Suprapubic skin (tissue), 3 donors: ENCODE measurements at regions not wholly inside any gene's neighbourhood (a gene's known extent, or its start where the extent isn't known, plus 50 kb on each side); places are given as distances from the start of the nearest gene placed in this dataset.

Source experiments
- CTCF ChIP-seq, 2 donors: fragments of 200-600 bp in 1 of 2; fragments of 450-650 bp in 1 of 2; sonication (generic) in 1 of 2; IDR thresholded peaks; one replicate each; pipeline ENCODE4 v1.5.1; 2016 to 2019; ENCODE audit warnings: antibody characterized with exemption in 2 of 2, mild to moderate bottlenecking in 1 of 2, moderate library complexity in 1 of 2
- POLR2AphosphoS5 ChIP-seq, 3 donors: sonication (generic); formaldehyde crosslinking; IDR thresholded peaks; one replicate each; pipeline ENCODE4 v1.6.1; 2017; ENCODE audit warnings: antibody characterized with exemption in 3 of 3

GRCh38 chr11:92101920-92102319 is 122.7 kb upstream of the FAT3 start:
- no peak for TF ChIP-seq CTCF (IDR thresholded peaks at IDR 0.05)
- no peak for TF ChIP-seq POLR2AphosphoS5 (IDR thresholded peaks at IDR 0.05)
